MCF 10A (cell line): ENCODE measurements at regions not wholly inside any gene's neighbourhood (a gene's known extent, or its start where the extent isn't known, plus 50 kb on each side); places are given as distances from the start of the nearest gene placed in this dataset.

Experiments used
- BruUV-seq: library from RNA; stranded (reverse); fragments of 400-500 nt; replicated peaks from 2 replicates; lab custom pipeline; 2021; lab: Mats Ljungman, UMichigan
- CTCF ChIA-PET: fragments of 300-600 bp; sonication (Branson Sonifier 250); formaldehyde crosslinking; extraction: SDS; loops from one replicate; lab custom pipeline; 2021; ENCODE audit warnings: antibody characterized with exemption, inconsistent platforms; lab: Yijun Ruan, JAX
- POLR2A ChIA-PET: fragments of 300-600, 350-650 bp; sonication (Branson Sonifier 250); formaldehyde crosslinking; extraction: SDS; loops from one replicate; lab custom pipeline; 2020; ENCODE audit warnings: antibody characterized with exemption, inconsistent platforms; lab: Yijun Ruan, JAX
- DNase-seq: peaks from one replicate; pipeline ENCODE4 v3.0.0-alpha.2; 2018; ENCODE audit not compliant: unreplicated experiment
- H3K27ac Mint-ChIP-seq: one replicate; pipeline ENCODE4 v1.8.0; 2022; ENCODE audit warnings: mild to moderate bottlenecking, low read depth, mixed read lengths; ENCODE audit not compliant: unreplicated experiment
- H3K27me3 Mint-ChIP-seq: one replicate; pipeline ENCODE4 v1.8.0; 2022; ENCODE audit warnings: mixed read lengths; ENCODE audit not compliant: insufficient read depth, unreplicated experiment
- H3K36me3 Mint-ChIP-seq: one replicate; pipeline ENCODE4 v1.8.0; 2022; ENCODE audit warnings: mild to moderate bottlenecking, moderate library complexity, mixed read lengths; ENCODE audit not compliant: insufficient read depth, unreplicated experiment
- H3K4me1 Mint-ChIP-seq: one replicate; pipeline ENCODE4 v1.8.0; 2022; ENCODE audit warnings: mixed read lengths; ENCODE audit not compliant: insufficient read depth, unreplicated experiment
- H3K4me3 Mint-ChIP-seq: one replicate; pipeline ENCODE4 v1.8.0; 2022; ENCODE audit warnings: mild to moderate bottlenecking, moderate library complexity, mixed read lengths; ENCODE audit not compliant: unreplicated experiment
- H3K9me3 Mint-ChIP-seq: one replicate; pipeline ENCODE4 v1.8.0; 2022; ENCODE audit warnings: mixed read lengths; ENCODE audit not compliant: unreplicated experiment
- intact Hi-C: fragments of 100-400 bp; cut with micrococcal nuclease; formaldehyde crosslinking; loops from 2 replicates; pipeline ENCODE4 v1.14.1; 2022
- TF ChIP-seq, protein P1 (sequence below): fragments of 200-600 bp; IDR thresholded peaks from one replicate; pipeline ENCODE4 v1.8.0; 2022; ENCODE audit warnings: antibody characterized with exemption, mild to moderate bottlenecking; ENCODE audit not compliant: unreplicated experiment

DNA sequence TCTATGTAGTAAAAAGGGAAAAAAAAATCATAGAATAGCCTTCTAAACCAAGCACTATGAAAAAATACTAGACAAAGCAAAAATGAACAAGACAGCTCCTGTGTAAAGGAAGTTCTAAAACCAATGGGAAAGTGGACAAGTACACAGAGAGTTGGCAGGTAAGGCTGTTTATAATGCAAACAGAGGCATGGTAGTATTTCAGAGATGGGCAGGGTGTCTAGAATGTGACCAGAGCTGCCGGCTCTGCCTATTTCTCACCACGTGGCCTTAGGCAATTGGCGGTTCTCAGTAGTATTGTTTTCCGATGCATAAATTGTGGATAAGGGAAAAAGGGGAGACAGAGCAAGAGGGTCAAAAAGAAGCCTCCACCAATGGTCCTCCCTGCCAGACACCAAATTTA lies 173.6 kb downstream of the ANKRD30B start:
- no TSS peak for BruUV-seq
- H3K36me3 Mint-ChIP-seq = no peaks in the 10 kb centered on the region
- H3K4me3 Mint-ChIP-seq = no peak overlapping the region
- intact Hi-C loops = no loop called here
- ChIA-PET CTCF (no interaction called here), POLR2A (interaction anchor here (0.6 kb wide), 1 partner anchor 8 kb away, joined by 4 read pairs; no protein-coding TSS in a partner anchor)
- DNase-seq = no peak
- no peaks in the 10 kb centered on the region for H3K27me3 Mint-ChIP-seq
- H3K27ac Mint-ChIP-seq = no peak overlapping the region
- peaks cover 22% of the 10 kb centered on the region for H3K4me1 Mint-ChIP-seq
- no peaks in the 10 kb centered on the region for H3K9me3 Mint-ChIP-seq
- TF ChIP-seq, protein P1, sequence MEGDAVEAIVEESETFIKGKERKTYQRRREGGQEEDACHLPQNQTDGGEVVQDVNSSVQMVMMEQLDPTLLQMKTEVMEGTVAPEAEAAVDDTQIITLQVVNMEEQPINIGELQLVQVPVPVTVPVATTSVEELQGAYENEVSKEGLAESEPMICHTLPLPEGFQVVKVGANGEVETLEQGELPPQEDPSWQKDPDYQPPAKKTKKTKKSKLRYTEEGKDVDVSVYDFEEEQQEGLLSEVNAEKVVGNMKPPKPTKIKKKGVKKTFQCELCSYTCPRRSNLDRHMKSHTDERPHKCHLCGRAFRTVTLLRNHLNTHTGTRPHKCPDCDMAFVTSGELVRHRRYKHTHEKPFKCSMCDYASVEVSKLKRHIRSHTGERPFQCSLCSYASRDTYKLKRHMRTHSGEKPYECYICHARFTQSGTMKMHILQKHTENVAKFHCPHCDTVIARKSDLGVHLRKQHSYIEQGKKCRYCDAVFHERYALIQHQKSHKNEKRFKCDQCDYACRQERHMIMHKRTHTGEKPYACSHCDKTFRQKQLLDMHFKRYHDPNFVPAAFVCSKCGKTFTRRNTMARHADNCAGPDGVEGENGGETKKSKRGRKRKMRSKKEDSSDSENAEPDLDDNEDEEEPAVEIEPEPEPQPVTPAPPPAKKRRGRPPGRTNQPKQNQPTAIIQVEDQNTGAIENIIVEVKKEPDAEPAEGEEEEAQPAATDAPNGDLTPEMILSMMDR = no peak

DNA sequence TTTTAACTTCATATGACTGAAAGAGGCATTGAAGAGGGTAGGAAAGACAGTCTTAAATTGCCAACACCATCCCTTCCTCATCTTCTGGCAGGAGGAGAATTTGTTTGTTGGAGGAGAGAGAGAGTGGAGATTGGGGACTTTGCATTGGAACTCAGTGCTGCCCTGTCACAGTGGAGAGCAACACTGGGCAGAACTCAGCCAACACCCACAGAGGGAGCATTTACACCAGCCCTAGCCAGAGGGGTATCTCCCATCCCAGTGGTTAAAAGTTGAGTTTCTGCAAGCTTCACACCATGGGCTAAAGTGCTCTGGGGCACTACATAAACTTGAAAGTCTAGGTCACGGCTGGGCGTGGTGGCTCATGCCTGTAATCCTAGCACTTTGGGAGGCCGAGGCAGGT lies 174.1 kb downstream of the ANKRD30B start:
- DNase-seq = no peak
- Mint-ChIP-seq H3K27ac (no peak overlapping the region), H3K27me3 (no peaks in the 10 kb centered on the region), H3K9me3 (no peaks in the 10 kb centered on the region), H3K4me3 (no peak overlapping the region), H3K4me1 (peaks cover 20% of the 10 kb centered on the region), H3K36me3 (no peaks in the 10 kb centered on the region)
- CTCF ChIA-PET = interaction anchor here (0.7 kb wide), 1 partner anchor 1568 kb away, joined by 3 read pairs; no protein-coding TSS in a partner anchor
- intact Hi-C loops = no loop called here
- BruUV-seq = no TSS peak
- TF ChIP-seq, protein P1 = no peak
- POLR2A ChIA-PET = interaction anchor here (0.6 kb wide), 1 partner anchor 7 kb away, joined by 4 read pairs; no protein-coding TSS in a partner anchor

- TF ChIP-seq, protein P1 = no peak
- no peak overlapping the region for H3K4me3 Mint-ChIP-seq
- ChIA-PET POLR2A (interaction anchor here (0.7 kb wide), 1 partner anchor 98 kb away, joined by 4 read pairs; no protein-coding TSS in a partner anchor), CTCF (interaction anchor here (0.7 kb wide), 1 partner anchor 54 kb away, joined by 3 read pairs; no protein-coding TSS in a partner anchor)
- DNase-seq = no peak
- intact Hi-C loops = no loop called here
- BruUV-seq = no TSS peak
- H3K27ac Mint-ChIP-seq = no peak overlapping the region
- no peaks in the 10 kb centered on the region for H3K36me3 Mint-ChIP-seq
- H3K9me3 Mint-ChIP-seq = no peaks in the 10 kb centered on the region
- H3K4me1 Mint-ChIP-seq = peaks cover 11% of the 10 kb centered on the region
- no peaks in the 10 kb centered on the region for H3K27me3 Mint-ChIP-seq
Measured at GRCh38 chr18:14922965-14923565, 175.1 kb downstream of the ANKRD30B start.

- BruUV-seq = no TSS peak
- no peak overlapping the region for H3K4me3 Mint-ChIP-seq
- intact Hi-C loops = no loop called here
- no peaks in the 10 kb centered on the region for H3K27me3 Mint-ChIP-seq
- no peaks in the 10 kb centered on the region for H3K9me3 Mint-ChIP-seq
- TF ChIP-seq, protein P1 = no peak
- ChIA-PET POLR2A (interaction anchor here (1.3 kb wide), 1 partner anchor 9 kb away, joined by 4 read pairs; no protein-coding TSS in a partner anchor), CTCF (no interaction called here)
- H3K36me3 Mint-ChIP-seq = no peaks in the 10 kb centered on the region
- no peak overlapping the region for H3K27ac Mint-ChIP-seq
- peaks cover 11% of the 10 kb centered on the region for H3K4me1 Mint-ChIP-seq
- DNase-seq = no peak
Measured at GRCh38 chr18:14924226-14924625, 176.3 kb downstream of the ANKRD30B start.
